ENCODE measurements at regions not wholly inside any gene's neighbourhood (a gene's known extent, or its start where the extent isn't known, plus 50 kb on each side); places are given as distances from the start of the nearest gene placed in this dataset.

DNA sequence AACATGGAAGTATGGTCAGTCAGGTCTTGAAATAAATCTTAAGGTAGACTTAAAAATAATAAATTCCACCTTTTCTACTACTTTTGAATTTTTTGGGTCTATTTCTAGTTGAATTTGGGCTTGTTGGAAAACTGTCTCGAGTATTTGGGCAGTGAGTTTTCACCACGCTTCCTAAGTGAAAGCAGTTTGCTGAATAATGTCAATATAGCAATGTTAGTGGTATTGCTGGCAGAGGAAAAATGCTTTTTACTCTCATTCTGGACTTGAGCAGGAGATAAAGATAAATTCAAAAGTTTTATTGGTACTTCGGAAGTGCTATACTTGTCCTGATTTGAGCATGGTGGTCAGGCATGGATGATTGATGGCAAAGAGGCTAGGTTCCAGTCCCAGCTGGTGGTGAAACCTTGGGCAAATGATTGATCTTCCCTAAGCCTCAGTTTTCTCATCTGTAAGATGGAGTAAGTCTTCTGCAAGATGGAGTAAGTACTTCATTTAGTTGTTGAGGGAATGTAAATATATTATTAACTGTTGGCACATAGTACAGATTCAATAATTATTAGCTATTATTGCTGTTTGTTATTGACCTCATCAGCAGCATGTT is 503.5 kb upstream of the ZEB2 start:
- DNase-seq (no peak), ATAC-seq (no peak)
- intact Hi-C loops (cut with DNase I, micrococcal nuclease) = no loop called here

DNA sequence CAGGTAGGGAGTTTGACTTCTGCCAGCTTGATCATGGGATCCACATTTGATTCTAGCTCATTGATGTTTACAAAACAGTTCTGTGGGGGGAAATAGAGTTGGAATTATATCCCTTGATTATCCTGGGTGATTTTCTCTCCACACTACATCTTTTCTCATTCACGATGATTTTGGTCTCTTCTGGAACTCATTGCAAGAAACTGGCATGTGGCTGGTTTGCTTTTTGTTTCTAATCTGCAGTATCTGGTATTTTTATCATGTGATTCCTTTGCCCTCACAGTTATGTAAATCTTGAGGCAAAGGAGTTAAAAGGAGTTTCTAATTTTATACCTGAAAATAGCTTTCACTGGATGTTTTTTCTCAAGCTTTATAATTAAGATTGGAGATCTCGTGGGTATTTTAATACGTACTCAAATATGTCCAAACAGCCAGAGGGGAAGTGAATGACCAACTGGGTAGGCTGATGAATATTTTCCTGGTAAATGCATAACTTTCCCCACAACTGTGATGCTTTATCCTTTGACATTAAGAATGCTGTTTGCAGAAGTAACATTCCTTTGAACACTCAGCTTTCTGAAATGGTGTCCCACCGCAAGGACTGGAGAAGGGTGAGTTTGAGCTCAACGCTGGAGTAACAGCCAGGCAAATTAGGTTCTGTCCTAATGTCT is 502.9 kb upstream of the ZEB2 start:
- no peak for DNase-seq
- no peak for ATAC-seq
- intact Hi-C loops (cut with DNase I, micrococcal nuclease) = no loop called here

DNA sequence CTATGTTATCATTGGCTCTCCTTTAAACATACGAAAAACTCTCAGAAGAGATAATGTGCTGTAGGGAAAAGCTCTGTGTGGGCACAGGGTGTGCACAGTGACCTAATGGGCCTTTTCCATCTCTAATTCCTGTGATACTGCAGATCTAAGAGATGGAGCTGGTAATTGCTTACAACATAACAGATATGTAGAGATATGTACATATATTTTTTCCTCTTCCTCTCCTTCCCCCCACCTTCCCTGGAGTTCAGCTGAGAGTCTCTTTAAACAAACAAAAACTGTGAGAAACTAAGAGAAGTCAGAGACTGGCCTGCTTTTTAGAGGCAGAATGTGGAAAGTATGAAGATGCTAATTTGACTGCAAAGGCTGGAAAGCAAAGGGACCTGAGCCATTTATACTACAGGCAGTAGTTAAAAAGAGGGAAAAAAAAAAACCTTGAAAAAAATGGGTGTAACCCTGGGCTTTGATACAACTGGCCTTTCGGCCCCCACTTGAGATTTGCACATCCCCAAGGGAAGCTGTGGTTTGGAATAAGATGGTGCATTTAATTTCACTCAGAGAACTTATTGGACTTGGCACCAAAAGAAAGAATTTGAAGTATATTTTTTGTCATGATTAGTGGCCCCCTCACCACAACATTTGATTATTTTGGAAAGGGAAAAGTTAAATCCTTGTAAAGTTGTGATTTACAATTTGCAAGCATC is 502.2 kb upstream of the ZEB2 start:
- intact Hi-C loops (cut with DNase I, micrococcal nuclease) = no loop called here
- DNase-seq = no peak
- ATAC-seq = no peak

DNA sequence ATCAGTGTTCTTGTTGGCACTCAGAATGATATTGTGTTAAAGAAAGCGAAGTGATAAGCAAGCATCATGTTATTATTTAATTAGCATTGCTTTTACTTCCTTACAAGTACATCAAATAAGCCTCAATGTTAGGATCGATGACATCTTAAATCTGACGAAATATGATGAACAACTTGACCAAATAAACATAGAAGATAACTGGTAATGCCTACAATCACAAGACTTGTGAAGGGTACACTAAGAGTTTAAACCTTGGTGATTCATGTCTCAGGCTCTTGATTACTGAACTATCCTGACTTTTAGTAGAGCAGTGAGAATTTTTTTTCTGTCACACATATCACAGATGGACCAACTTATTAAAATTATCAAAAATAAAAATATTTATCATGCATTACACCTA is 500.8 kb upstream of the ZEB2 start:
- DNase-seq = no peak
- ATAC-seq = no peak
- intact Hi-C loops (cut with DNase I, micrococcal nuclease) = no loop called here

DNA sequence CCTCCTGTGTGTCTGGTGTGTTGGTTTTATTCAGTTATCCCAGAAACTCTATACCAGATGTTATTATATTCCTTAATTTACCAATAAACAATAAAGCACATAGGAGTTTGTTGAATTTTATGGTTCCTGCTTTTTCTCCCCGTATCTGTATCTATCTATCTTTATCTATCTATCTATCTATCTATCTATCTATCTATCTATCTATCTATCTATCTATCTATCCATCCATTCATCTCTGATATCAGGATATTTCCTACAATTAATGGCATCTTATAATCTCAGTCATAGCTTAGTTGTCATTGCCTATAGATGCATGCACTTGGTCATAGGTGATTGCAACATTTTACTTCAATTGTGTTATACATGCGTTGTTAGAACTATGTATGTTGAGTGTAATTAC is 500.2 kb upstream of the ZEB2 start:
- intact Hi-C loops (cut with DNase I, micrococcal nuclease) = no loop called here
- no peak for ATAC-seq
- no peak for DNase-seq

DNA sequence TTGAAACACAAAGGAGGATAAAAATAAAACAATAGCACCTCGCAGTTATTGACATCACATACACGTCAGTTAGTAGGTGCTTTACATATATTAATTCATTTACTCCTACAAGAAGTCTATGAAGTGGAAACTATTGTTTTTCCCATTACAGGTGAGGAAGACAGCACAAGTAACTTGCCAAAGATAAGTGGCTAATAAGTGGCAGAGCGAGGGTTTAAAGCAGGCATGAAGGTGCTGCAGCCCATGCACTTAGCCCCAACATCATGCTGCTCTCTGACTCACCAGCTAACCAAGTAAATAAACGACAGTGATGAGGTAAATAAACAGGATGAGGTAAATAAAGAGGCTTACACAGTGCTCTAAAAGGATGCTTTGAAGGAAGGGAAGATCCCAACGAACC is 498.6 kb upstream of the ZEB2 start:
- ATAC-seq (no peak), DNase-seq (no peak)
- intact Hi-C loops (cut with DNase I, micrococcal nuclease) = no loop called here

DNA sequence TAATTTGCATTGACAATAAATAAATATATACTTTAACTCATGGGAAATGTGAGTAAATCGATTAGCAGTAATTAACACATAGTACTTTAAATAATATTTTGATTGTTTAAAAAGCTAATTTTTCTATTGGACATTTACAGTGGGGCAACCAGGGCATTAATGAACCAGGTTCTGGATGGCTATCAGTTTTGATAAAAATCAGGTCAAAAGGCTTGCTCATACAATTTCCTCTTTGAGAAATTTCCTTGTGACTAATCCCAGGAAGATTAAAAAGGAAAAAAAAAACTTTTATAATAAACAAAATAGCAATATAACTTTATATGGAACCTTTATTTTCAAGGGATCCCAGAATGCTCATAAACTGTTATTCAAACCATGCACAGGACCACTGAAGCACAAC is 497.2 kb upstream of the ZEB2 start:
- ATAC-seq = no peak
- DNase-seq = no peak
- intact Hi-C loops (cut with DNase I, micrococcal nuclease) = no loop called here

DNA sequence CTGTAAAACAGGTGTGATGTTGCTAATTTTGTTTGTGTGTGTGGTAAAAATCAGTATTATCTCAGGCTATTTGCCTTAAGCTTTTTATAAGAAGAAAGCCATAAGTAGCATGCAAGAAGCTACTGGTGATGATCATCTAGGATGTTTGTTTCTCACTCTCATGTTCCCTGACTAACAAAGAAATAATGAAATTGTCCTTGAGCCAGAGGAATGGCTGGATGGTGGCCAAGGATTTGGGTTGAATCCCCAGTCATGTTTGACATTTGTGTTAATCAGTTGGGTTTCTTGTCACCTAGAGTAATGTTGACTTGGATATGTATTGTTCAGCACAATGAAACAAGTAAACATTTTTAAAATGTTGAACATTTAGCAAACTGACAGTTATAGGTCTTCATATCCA is 496.8 kb upstream of the ZEB2 start:
- intact Hi-C loops (cut with DNase I, micrococcal nuclease) = no loop called here
- no peak for ATAC-seq
- DNase-seq = no peak

DNA sequence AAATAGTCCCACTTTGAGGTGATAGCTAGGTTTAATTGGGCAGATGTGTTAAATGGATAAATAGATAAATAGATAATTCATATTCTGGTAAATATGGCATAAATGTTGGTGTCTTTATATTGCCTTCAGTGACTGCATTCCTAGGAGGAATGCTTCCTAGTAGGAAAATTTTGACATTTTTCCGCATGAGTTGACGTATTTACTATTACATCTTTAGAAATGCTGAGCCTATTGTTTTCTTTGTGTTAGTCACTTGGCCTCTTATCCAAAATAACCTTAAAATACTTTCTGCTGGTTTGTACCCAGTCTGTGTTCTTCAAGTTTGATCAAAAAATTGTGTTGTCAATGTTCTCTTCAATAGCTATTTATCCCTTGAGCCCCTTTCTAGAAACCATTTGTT is 495.6 kb upstream of the ZEB2 start:
- DNase-seq (no peak), ATAC-seq (no peak)
- intact Hi-C loops (cut with DNase I, micrococcal nuclease) = no loop called here

DNA sequence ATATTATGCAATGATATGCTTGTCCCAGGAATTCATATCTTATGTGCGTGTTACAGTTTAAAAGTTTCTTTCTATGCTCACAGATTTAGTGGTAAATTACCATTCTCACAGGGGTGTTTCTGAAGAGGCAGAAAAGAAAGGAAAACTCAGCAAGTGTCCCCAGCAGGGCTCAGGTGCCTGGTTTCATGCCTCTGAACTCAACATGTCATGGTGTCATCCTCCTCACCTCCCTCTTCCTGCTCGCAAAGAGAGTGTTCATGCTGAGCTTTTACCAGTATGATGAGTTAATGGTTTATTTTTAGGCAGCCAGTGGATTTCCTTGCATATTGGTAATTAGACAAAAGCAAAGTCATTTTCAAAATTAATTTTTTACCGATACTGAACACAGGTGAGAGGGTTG is 492.9 kb upstream of the ZEB2 start:
- ATAC-seq = no peak
- intact Hi-C loops (cut with DNase I, micrococcal nuclease) = no loop called here
- DNase-seq = no peak

DNA sequence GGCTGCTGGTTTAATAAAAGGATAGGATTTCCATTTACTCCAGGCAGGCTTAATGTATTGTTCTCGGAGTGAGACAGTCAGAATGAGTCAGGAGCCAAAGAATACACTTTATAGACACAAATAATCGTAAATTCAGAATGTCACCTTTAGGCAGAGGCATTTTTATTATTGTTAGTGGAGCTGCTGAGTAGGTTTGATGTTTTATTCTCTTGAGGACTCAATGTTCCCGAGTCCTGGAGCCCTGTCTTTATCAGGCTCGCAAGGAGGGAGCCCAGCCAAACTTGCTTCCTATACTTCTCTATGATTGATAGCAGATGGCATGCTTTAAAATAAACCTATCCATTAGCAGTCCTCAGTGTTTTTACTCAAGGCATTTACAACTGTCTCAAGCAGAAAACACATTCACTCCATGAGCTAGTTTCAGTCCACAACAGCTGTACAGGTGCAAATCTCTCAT is 492.3 kb upstream of the ZEB2 start:
- intact Hi-C loops (cut with DNase I, micrococcal nuclease) = no loop called here
- DNase-seq (peak in 1 of 2 donors; percentile 29), ATAC-seq (no peak)

DNA sequence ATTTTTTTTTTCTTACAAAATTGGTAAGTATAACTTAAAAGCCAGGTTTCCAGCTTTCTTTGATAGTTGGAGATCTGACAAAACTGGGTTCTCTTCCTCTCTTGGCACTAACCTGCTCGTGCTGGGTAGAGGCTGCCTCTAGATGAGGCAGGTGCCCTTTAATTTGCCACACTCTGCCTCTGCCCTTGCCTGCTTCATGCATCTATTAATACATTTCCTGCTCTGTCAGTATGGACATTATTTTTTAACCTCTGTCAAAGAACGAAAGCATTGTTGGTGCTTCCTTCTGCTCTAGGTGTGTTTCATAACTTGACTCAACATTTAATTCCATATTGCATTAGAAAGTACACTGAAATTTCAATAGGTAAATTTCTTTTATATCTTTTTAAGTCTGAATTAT is 490.7 kb upstream of the ZEB2 start:
- intact Hi-C loops (cut with DNase I, micrococcal nuclease) = no loop called here
- ATAC-seq (no peak), DNase-seq (no peak)

DNA sequence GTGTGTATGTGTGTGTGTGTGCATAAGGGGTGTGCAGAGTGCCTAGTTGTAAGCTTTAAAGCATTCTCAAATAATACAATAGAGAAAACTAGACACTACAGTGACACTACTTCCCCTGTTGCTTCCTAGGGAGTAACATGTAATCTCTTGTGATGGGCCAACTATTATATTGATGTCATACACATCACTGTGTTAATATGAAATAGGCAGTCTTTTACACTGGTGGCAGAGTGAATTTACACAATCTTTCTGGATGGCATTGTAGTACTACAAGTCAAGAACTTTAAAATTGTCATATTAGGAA is 488.0 kb upstream of the ZEB2 start:
- intact Hi-C loops (cut with DNase I, micrococcal nuclease) = no loop called here
- DNase-seq = no peak
- ATAC-seq = no peak

DNA sequence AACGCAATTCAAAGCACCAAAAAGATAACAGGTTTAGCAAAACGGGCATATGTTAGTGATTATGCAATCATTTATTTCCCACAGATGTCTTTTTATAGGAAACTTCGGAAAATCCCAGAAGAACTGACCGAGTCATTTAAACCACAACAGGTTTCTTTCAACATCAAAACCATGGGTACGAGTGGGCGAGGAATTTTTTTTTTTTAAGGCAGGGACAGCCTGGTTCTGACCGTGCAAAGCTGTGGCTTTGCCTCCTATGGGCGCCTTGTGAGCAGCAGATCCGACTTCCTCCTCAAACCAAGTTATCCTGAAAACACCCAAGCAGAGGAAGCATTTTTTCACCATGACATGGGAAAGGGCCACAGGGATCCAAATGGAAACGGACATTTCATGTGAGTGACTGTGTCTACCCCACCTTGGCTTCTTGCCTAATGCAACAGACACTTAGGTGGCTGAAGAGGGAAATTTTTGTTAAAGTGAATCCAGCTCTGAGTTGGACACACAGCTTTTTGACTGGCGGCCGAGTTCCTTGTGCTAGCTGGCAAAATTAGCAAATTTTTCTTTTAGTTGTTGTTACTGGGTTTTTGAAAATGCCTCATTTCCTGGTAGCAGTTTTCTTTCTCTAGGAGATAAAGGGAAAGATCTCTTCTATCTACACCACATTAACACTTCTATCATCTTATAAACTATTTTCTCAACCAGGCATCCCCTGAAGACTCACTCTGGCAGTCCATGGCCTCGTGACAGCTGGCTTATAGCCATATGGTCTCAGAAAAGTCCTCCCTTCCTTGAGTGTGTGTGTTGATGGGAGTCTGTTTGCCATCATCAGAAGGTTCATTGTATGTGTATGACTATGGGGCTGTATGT is 487.4 kb upstream of the ZEB2 start:
- ATAC-seq = no peak
- DNase-seq = no peak
- intact Hi-C loops (cut with DNase I, micrococcal nuclease) = no loop called here

DNA sequence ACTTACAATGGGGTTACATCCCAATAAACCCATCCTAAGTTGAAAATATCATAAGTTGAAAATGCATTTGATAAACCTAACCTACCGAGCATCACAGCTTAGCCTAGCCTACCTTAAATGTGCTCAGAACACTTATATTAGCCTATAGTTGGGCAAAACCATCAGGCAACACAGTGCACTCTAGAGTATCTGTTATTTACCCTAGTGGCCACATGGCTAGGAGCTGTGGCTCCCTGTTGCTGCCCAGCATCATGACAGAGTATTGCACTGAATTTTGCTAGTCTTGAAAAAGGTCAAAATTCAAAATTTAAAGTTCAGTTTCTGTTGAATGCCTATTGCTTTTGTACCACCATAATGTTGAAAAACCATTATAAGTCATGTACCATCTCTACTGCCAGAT is 482.7 kb upstream of the ZEB2 start:
- intact Hi-C loops (cut with DNase I, micrococcal nuclease) = no loop called here
- ATAC-seq = no peak
- no peak for DNase-seq

DNA sequence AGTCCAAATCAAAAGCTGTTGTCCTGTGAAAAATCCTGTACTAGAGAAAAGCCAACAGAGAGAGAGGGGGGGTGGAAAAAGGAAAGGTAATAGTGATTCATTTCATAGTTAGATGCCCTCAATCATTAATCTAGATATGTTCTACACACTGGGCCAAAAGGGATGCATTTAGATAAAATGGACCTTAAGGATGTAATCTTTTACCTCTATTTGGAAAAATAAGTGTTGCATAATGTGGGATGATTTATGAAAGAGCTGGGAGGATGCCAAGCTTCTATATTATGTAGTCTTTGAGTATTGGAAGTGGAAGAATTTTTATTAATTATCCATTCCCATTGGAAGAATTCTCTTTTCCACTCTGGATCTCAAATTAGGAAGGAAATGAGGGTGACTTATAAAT is 480.5 kb upstream of the ZEB2 start:
- intact Hi-C loops (cut with DNase I, micrococcal nuclease) = no loop called here
- ATAC-seq = no peak
- DNase-seq = no peak

DNA sequence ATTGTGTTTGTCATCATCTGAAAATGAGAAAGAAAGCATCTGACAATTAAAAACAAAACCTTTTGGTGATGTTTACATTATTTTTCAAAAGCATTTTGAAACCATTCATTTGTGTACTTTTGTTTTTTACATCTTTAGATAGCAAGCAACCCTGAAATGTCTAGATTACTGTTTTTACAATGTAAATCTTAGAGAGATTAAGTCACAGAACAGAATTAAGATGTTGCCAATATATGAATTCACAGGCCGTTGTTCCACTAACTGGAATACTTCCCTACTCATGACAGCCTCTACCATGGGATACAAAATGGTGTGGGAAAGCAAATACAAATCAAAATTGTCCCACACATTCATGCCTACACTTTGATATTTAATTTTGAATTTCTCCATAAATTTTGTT is 480.0 kb upstream of the ZEB2 start:
- intact Hi-C loops (cut with DNase I, micrococcal nuclease) = no loop called here
- DNase-seq = no peak
- no peak for ATAC-seq

DNA sequence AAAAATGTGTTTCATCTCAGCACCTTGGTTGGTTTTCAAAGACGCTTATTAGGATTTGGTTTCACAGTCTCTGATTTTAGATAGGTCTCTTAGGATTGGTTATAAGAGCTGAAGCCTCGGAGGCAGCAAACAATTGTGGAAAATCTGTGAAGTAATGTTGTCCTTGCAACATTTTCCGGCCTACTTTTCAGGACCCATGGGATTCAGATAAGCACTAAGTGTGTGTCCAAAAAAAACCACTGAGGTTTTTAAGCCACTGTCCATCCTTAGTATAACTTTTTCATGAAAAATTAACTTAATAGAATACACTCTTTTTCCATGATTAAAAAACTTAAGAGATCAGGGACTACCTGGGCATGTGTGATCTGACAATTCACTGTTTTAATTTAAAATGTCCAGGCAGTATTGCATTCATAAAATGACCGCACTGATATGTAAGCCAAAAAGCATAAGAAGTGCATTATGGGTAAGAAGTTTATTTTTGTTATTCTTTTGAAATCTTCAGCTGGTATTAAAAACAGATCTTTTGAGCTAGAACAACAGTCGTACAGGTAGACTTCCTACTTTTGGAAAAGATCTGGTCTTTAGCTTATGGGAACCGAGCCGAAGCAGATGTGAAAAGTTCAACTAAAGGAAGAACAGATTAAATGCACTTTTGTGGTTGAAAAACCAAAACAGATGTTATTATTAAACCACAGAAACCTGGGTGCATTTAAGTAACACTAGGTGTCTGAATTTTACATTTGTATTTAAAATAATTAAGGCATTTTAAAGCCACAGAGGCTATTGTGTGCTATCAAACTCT is 479.4 kb upstream of the ZEB2 start:
- DNase-seq = no peak
- intact Hi-C loops (cut with DNase I, micrococcal nuclease) = no loop called here
- no peak for ATAC-seq

DNA sequence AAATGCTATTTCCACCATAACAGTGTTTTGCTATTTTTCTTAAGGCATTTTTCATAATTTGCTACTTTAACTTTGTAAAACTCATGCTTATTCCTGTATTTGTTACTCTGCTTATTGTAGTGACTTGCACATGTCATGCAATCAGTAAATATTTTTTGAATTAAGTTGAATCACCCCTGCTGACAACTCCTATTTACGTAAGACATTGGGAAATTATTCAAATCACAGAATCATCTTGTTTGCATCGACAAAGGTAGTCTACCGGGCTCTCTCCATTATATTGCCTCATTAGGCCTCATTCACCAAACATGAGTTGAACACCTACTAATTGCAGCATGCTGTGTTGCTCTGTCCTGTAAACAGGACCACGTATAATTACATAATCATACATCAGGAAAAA is 478.5 kb upstream of the ZEB2 start:
- no peak for ATAC-seq
- intact Hi-C loops (cut with DNase I, micrococcal nuclease) = no loop called here
- DNase-seq = no peak

All from left colon (tissue), 2 donors.